ENCODE measurements at regions not wholly inside any gene's neighbourhood (a gene's known extent, or its start where the extent isn't known, plus 50 kb on each side); places are given as distances from the start of the nearest gene placed in this dataset.

GRCh38 chr6:80478030-80478429 lies 371.6 kb downstream of the BCKDHB start:
- no peak overlapping the region for H3K4me3 ChIP-seq (ENCODE audit: low read depth, low read length)
- H3K27me3 ChIP-seq (ENCODE audit: control insufficient read depth, insufficient read depth, low read length): no peaks in the 10 kb centered on the region
- POLR2A ChIA-PET: interaction anchor here (0.7 kb wide), 1 partner anchor 21 kb away, joined by 3 read pairs; no protein-coding TSS in a partner anchor
- no peak for DNase-seq (ENCODE audit: low read depth)
- H3K36me3 ChIP-seq (ENCODE audit: control insufficient read depth, insufficient read depth, low read length): no peaks in the 10 kb centered on the region
- TF ChIP-seq CTCF (IDR thresholded peaks at IDR 0.05; ENCODE audit: insufficient read depth, low read depth, low read length): no peak
- CTCF ChIA-PET: no interaction called here

GRCh38 chr6:80477591-80477990 lies 371.1 kb downstream of the BCKDHB start:
- DNase-seq (ENCODE audit: low read depth): peak; percentile 39
- H3K27me3 ChIP-seq (ENCODE audit: control insufficient read depth, insufficient read depth, low read length): no peaks in the 10 kb centered on the region
- no peak overlapping the region for H3K4me3 ChIP-seq (ENCODE audit: low read depth, low read length)
- POLR2A ChIA-PET: interaction anchor here (0.7 kb wide), 1 partner anchor 20 kb away, joined by 3 read pairs; no protein-coding TSS in a partner anchor
- TF ChIP-seq CTCF (IDR thresholded peaks at IDR 0.05; ENCODE audit: insufficient read depth, low read depth, low read length): no peak
- H3K36me3 ChIP-seq (ENCODE audit: control insufficient read depth, insufficient read depth, low read length): no peaks in the 10 kb centered on the region
- CTCF ChIA-PET: no interaction called here

- TF ChIP-seq CTCF (IDR thresholded peaks at IDR 0.05; ENCODE audit: insufficient read depth, low read depth, low read length): no peak
- POLR2A ChIA-PET: no interaction called here
- no peak overlapping the region for H3K4me3 ChIP-seq (ENCODE audit: low read depth, low read length)
- H3K36me3 ChIP-seq (ENCODE audit: control insufficient read depth, insufficient read depth, low read length): no peaks in the 10 kb centered on the region
- no peaks in the 10 kb centered on the region for H3K27me3 ChIP-seq (ENCODE audit: control insufficient read depth, insufficient read depth, low read length)
- CTCF ChIA-PET: no interaction called here
- no peak for DNase-seq (ENCODE audit: low read depth)
Observed at GRCh38 chr6:80472271-80472670, 365.8 kb downstream of the BCKDHB start.

GRCh38 chr6:80469977-80470376 lies 363.5 kb downstream of the BCKDHB start:
- CTCF ChIA-PET: interaction anchor here (1.2 to 1.4 kb wide), 2 partner anchors 13 to 22 kb away, joined by 3 to 4 read pairs; no protein-coding TSS in a partner anchor
- Histone ChIP-seq H3K27me3 (ENCODE audit: control insufficient read depth, insufficient read depth, low read length) (no peaks in the 10 kb centered on the region), H3K36me3 (ENCODE audit: control insufficient read depth, insufficient read depth, low read length) (no peaks in the 10 kb centered on the region), H3K4me3 (ENCODE audit: low read depth, low read length) (no peak overlapping the region)
- DNase-seq (ENCODE audit: low read depth): no peak
- POLR2A ChIA-PET: no interaction called here
- no peak for TF ChIP-seq CTCF (IDR thresholded peaks at IDR 0.05; ENCODE audit: insufficient read depth, low read depth, low read length)

GRCh38 chr6:80468398-80468797 lies 361.9 kb downstream of the BCKDHB start:
- DNase-seq (ENCODE audit: low read depth): no peak
- CTCF ChIA-PET: interaction anchor here (0.8 kb wide), 1 partner anchor 9 kb away, joined by 3 read pairs; no protein-coding TSS in a partner anchor

More at GRCh38 chr6:80468398-80468797, 361.9 kb downstream of the BCKDHB start:
- H3K27me3 ChIP-seq (ENCODE audit: control insufficient read depth, insufficient read depth, low read length): no peaks in the 10 kb centered on the region
- H3K36me3 ChIP-seq (ENCODE audit: control insufficient read depth, insufficient read depth, low read length): no peaks in the 10 kb centered on the region
- H3K4me3 ChIP-seq (ENCODE audit: low read depth, low read length): no peak overlapping the region
- TF ChIP-seq CTCF (IDR thresholded peaks at IDR 0.05; ENCODE audit: insufficient read depth, low read depth, low read length): no peak
- POLR2A ChIA-PET: no interaction called here
